HG03135 (cell line): ENCODE measurements at regions not wholly inside any gene's neighbourhood (a gene's known extent, or its start where the extent isn't known, plus 50 kb on each side); places are given as distances from the start of the nearest gene placed in this dataset.
"Not testable (repeated sequence)": the region's sequence is repeated elsewhere in the genome, so short reads cannot be mapped to it uniquely, and the experiment has no call there.

Experiments used
- ATAC-seq: cut with Tn5 transposase; IDR thresholded peaks from one replicate; pipeline ENCODE4 v1.9.1; 2021; ENCODE audit warnings: mild to moderate bottlenecking, moderate library complexity; ENCODE audit not compliant: unreplicated experiment

- ATAC-seq: no peak
Measured at GRCh38 chr2:184394642-184395041, 203.7 kb upstream of the ZNF804A start.

- ATAC-seq: no peak
Measured at GRCh38 chr2:184402381-184402780, 195.9 kb upstream of the ZNF804A start.

GRCh38 chr2:184407041-184407630, 191.2 kb upstream of the ZNF804A start:
- ATAC-seq: not testable (repeated sequence)

DNA sequence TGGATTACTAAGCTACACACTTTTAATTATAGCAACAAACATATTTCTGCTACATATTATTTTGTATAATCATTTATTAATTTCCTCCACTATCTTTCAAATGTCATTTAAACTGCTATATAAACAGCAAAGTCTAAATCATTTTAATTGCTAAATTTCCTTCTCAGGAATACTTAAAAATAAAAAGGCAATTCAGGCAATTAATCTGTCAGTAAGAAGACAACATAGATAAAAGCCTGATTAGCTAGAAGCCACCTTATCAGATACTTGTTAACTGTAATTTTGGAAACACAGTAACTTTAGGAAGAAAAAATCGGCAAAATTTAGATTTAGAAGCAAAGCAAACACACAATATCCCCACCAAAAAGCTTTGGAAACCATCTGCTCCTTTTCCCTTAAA, 188.2 kb upstream of the ZNF804A start:
- no peak for ATAC-seq

DNA sequence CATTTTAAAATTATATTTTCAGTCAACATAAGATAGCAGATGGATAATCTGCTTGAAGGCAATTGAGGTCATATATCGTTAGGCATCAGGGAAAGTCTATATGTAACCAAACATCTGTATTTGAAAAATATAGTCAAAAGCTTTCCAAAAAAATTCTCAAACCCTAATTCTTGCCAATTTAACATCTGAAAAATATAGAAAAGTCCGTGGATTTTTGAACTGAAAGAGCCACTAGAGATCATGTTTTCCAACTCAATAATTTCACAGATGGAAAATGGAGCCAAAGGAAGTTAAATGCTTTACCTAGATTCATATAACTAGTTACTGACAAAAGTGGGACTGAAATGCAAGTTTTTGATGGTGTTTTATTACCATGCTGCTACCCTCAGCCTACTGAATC, 185.1 kb upstream of the ZNF804A start:
- no peak for ATAC-seq

- no peak for ATAC-seq
Measured at GRCh38 chr2:184413671-184414229, 184.6 kb upstream of the ZNF804A start.

DNA sequence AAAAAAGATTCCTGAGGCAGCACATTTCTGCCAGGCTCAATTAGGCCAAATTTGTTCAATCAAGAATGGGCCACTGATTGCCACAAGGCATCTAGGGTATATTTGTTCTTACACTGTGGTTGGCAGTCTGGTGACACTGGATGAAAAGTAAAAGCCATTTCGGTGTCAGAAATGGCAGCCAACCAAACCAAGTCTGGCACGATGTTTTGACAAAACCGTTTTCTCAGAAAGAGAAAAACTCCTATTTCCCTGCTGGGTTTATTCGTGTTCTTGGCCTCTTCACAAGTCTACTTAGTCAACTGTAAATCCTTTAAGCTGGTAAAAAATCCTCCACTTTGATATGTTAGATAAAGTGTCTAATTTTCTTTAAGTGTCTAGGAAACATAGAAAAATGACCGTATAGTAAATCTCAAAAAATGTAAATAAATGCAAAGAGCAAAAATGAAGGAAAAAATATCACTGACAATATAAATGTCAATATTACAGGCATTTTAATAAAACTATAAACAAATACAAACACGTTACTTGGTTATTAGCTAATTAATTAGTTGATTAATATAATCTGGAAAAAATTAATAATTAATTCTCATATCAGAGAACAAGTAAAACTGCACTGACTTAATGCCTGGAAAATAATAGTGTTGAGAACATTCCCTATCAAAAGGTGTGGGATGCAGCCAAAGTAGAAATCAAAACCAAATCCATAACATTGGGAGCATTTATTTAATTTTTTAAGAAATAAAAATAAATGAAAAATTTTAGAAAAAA, 182.0 kb upstream of the ZNF804A start:
- no peak for ATAC-seq

- no peak for ATAC-seq
Measured at GRCh38 chr2:184419744-184420143, 178.6 kb upstream of the ZNF804A start.

DNA sequence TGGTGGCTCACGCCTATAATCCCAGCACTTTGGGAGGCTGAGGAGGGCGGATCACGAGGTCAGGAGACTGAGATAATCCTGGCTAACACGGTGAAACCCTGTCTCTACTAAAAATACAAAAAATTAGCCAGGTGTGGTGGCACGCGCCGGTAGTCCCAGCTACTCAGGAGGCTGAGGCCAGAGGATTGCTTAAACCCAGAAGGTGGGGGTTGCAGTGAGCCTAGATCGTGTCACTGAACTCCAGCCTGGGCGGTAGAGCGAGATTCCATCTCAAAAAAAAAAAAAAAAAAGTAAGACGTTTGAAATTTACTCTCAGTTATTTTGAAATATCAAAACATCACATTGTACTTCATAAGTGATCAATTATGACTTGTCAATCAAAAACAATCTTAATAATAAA, 176.9 kb upstream of the ZNF804A start:
- not testable (repeated sequence) for ATAC-seq

DNA sequence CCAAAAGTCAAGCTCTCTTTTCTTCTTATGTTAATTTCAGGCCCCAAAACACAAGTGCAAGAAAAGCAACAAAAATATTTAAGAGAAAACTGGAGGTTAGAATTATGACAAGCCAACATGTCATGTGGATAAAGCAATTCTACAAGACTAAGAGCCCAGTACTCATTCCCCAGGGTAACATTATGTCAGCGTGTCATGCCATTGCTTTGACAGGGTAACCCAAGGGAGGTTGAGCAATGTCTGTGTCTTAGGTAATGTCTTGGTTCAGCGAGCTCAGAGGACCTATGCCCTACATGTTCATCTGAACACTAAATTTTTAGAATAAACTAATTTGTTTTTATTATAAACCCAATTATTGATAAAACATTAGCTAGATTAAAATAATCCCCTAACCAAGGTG, 173.2 kb upstream of the ZNF804A start:
- ATAC-seq: no peak

DNA sequence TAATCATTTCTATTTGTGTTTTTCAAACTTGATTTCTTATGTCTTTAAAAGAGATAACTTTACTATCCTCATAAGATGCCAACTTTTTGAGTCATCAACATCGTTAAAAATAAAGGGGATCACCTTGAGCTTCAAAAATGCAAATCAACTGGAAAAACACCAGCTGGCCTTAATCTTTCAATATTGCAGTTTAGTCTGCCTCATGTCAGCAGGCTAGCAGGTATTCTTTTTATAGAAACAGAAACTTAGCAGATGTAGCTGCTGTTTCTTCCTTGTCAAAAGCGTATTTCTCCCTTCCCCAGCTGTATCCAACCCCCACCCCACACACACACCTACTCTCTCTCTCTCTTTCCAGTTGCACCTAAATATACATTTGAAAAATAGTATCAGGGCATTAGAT, 154.1 kb upstream of the ZNF804A start:
- ATAC-seq: peak; percentile 94

DNA sequence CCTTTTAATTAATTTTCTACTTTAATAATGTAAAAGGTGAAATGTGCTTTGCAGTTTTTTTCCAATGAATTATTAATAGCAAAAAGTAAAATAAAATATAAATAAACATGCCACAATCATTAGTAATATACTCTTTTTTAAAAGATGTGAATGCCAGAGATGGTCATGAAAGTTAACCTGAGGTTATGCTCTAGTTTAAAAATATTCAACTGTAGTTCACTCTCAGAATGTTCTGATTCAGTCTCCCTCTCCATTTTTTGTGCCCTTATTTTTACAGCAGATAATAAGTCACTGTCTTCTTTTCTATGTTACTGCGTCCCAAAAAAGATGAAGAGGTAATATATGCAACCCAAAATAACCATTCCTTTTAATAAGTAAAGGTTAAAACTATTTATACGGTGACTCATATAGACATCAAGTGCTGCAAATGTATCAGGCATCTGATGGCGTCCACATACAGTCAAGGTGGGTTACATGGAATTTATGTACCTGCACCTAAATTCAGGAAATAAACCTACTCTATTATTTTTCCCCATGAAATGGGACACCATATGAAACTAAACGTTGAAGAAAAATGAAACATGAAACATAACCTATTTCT, 153.6 kb upstream of the ZNF804A start:
- ATAC-seq: no peak

DNA sequence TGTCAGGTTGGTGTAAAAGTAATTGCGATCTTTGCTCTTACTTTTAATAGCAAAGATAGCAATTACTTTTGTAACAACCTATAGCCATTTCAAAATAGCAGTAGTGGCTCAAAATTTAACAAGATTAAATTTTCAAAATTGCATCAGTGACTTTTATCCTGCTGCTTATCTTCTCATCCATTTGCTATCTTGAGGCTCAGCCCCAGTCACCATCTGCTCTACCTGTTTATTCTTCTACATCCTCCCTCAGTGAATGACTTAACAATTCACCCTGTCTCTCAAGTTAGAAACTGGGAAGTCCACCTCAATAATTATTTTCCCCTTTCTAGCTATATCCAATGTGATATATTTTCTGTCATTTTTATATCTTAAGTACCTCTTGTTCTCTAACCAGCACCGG, 148.6 kb upstream of the ZNF804A start:
- ATAC-seq: no peak

DNA sequence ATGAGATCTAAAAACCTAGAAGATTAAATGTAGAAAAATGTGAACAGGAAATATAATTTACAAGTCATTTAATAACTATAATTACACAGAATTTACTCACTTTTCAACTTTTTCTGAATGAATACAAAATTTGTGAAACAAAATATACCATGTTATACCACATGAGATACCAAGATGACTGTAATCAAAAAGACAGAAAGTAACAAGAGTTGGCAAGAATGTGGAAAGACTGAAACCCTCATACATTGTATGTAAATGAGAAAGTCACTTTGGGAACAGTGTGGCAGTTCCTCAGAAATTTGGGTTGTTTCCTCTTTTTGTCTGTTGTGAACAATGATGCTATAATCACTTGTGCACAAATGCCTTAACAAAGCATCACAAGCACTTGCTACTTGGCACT, 145.4 kb upstream of the ZNF804A start:
- peak; percentile 58 for ATAC-seq

- no peak for ATAC-seq
Measured at GRCh38 chr2:184455624-184456023, 142.7 kb upstream of the ZNF804A start.

DNA sequence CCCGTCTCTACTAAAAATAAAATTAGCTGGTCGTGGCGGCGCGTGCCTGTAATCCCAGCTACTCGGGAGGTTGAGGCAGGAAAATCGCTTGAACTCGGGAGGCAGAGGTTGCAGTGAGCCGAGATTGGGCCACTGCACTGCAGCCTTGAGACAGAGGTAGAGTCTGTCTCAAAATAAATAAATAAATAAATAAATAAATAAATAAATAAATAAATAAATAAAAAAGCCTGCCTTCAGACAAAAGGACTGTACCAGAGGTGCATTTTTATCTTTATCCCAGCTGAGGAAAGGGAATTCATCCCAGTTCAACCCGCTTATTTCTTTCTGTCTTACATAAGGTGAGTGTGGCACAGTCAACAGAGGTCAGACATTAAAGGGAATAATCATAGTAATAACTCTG, 141.6 kb upstream of the ZNF804A start:
- not testable (repeated sequence) for ATAC-seq

- no peak for ATAC-seq
Measured at GRCh38 chr2:184463102-184463865, 135.0 kb upstream of the ZNF804A start.

DNA sequence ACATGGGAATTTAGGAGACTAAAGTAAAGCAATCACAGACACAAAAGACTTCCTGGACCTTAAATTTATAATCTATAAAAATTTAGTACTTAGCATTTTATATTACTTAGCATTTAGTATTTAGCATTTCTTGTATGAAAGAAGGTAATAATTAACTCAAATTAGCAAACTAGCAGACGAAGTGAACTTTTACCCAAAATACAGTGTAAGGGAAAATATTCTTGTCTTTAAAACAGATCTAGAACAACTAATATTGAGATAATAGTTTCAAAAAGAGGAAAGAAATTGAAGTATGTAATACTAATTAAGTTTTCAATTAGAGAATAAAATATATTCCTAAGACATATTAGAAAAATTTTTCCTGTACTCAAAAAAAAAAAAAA, 134.5 kb upstream of the ZNF804A start:
- ATAC-seq: no peak

DNA sequence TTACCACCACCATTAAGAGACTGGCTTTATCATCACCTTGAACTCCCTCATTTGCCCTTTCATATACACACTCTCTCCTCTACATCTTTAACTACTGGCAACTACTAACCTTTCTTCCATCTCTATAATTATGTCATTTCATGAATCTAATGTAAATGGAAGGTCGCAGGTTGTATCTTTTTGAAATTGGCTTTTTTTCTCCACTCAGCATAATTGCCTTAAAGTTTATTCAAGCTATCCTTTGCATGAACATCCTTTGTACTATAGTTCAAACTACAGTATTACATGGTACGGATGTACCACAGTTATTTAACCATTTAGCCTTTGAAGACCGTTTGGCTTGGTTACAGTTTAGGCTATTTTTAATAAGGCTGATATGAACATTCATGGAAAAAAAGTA, 129.5 kb upstream of the ZNF804A start:
- ATAC-seq: no peak

DNA sequence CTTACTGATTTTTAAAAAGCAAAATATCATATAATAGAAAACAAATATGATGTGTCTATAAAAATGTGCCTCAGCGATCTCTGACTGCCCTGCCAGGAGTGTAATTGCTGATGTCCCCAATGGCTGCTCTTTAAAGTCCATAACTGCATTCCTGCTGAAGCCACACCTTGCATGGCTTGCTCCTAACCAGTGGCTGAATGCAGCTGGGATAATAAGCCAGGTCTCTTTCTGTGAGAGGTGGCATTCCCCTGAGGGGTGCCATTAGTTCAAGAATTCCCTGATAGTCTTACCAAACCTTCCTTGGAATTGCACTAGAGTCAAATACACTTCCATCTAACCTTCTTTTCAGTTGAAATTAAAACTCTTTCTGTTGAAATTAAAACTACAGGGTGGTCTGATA, 125.8 kb upstream of the ZNF804A start:
- no peak for ATAC-seq

DNA sequence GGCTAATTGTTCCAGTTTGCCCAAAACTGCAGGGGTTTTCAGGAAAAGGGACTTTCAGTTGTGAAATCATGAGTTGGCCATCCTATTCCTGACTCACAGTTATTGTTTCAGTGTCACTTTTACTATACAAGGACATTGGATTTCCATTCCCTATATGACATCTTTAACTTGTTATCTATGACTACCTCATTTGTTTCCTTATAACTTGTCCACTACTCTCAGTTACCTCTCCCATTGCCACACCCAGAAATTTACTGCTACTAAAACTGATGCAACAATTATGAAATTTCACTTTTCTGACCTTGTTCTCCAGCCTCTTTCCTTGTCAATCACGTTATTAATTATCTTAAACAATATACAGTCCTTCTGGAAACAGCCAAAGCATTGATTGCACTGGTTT, 116.5 kb upstream of the ZNF804A start:
- ATAC-seq: no peak
